ENCODE measurements at regions not wholly inside any gene's neighbourhood (a gene's known extent, or its start where the extent isn't known, plus 50 kb on each side); places are given as distances from the start of the nearest gene placed in this dataset.

DNA sequence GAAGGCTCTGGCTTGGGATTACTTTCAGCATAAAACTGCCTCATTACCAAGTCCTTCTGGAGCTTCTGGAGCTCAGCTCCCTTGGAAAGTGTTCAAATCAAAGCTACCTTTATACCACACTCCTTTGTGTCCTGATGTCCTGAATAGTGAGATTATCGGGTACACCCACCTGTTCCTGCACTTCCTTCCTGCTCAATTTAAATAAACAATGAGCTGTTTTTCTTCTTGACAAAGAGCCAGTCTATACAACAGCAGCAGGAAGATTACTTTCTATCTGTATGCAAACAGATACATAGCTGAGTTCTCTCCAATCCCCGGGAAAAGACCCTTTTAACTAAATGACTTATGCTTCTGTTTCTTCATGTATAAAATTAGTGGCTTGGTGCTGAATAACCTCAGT lies 258.0 kb upstream of the FMN2 start:
- no peak overlapping the region for H3K4me3 ChIP-seq (replicated peaks; ENCODE audit: insufficient read depth, low read length)
- H3K27ac ChIP-seq (replicated peaks) = no peak overlapping the region
- no peaks in the 10 kb centered on the region for H3K27me3 ChIP-seq (ENCODE audit: insufficient read depth, poor library complexity, severe bottlenecking)
- DNase-seq (ENCODE audit: low read depth in 1 of 2, low spot score in 1 of 2) = no peak
- TF ChIP-seq GABPA (IDR thresholded peaks at IDR 0.05; ENCODE audit: low read depth) (no peak), SPI1 (IDR thresholded peaks at IDR 0.05; ENCODE audit: borderline replicate concordance, low read depth) (no peak), REST (IDR thresholded peaks at IDR 0.05; ENCODE audit: insufficient replicate concordance, low read depth) (no peak)

GRCh38 chr1:239835946-239836440 lies 255.7 kb upstream of the FMN2 start:
- DNase-seq (ENCODE audit: low read depth in 1 of 2, low spot score in 1 of 2) = no peak
- no peak overlapping the region for H3K4me3 ChIP-seq (replicated peaks; ENCODE audit: insufficient read depth, low read length)
- TF ChIP-seq CTCF (IDR thresholded peaks at IDR 0.05; ENCODE audit: insufficient read depth, low read length) (no peak), GABPA (IDR thresholded peaks at IDR 0.05; ENCODE audit: low read depth) (no peak), POLR2AphosphoS5 (IDR thresholded peaks at IDR 0.05; ENCODE audit: low read depth) (no peak), REST (IDR thresholded peaks at IDR 0.05; ENCODE audit: insufficient replicate concordance, low read depth) (no peak), SPI1 (IDR thresholded peaks at IDR 0.05; ENCODE audit: borderline replicate concordance, low read depth) (no peak)
- H3K27me3 ChIP-seq (ENCODE audit: insufficient read depth, poor library complexity, severe bottlenecking) = no peaks in the 10 kb centered on the region
- no peak overlapping the region for H3K27ac ChIP-seq (replicated peaks)

GRCh38 chr1:239840336-239840735 lies 251.3 kb upstream of the FMN2 start:
- no peaks in the 10 kb centered on the region for H3K27me3 ChIP-seq (ENCODE audit: insufficient read depth, poor library complexity, severe bottlenecking)
- H3K4me3 ChIP-seq (replicated peaks; ENCODE audit: insufficient read depth, low read length) = no peak overlapping the region
- H3K27ac ChIP-seq (replicated peaks) = no peak overlapping the region
- TF ChIP-seq GABPA (IDR thresholded peaks at IDR 0.05; ENCODE audit: low read depth) (no peak), REST (IDR thresholded peaks at IDR 0.05; ENCODE audit: insufficient replicate concordance, low read depth) (no peak), POLR2AphosphoS5 (IDR thresholded peaks at IDR 0.05; ENCODE audit: low read depth) (no peak), CTCF (IDR thresholded peaks at IDR 0.05; ENCODE audit: insufficient read depth, low read length) (no peak), SPI1 (IDR thresholded peaks at IDR 0.05; ENCODE audit: borderline replicate concordance, low read depth) (no peak)
- no peak for DNase-seq (ENCODE audit: low read depth in 1 of 2, low spot score in 1 of 2)
